ENCODE measurements at regions not wholly inside any gene's neighbourhood (a gene's known extent, or its start where the extent isn't known, plus 50 kb on each side); places are given as distances from the start of the nearest gene placed in this dataset.

- Histone ChIP-seq H3K27me3 (no peaks in the 10 kb centered on the region), H3K27ac (no peak overlapping the region), H3K4me1 (replicated peaks in 1 of 2) (no peaks in the 10 kb centered on the region), H3K36me3 (replicated peaks in 1 of 2) (no peaks in the 10 kb centered on the region), H3K4me3 (no peak overlapping the region), H3K9me3 (replicated peaks in 1 of 3) (no peaks in the 10 kb centered on the region)
- no peak for DNase-seq
- TF ChIP-seq CTCF (IDR thresholded peaks at IDR 0.05) (no peak), POLR2A (IDR thresholded peaks at IDR 0.05) (no peak)
- intact Hi-C loops (cut with DNase I) = no loop called here
- 86 to 95% (median 90%) methylated on average over 2 of the region's 2 CpGs for WGBS, 4 donors
Observed at GRCh38 chr3:95521396-95521795, 1293.0 kb upstream of the EPHA6 start.

- Histone ChIP-seq H3K9me3 (replicated peaks in 1 of 3) (no peaks in the 10 kb centered on the region), H3K4me3 (no peak overlapping the region), H3K4me1 (replicated peaks in 1 of 2) (no peaks in the 10 kb centered on the region), H3K27me3 (no peaks in the 10 kb centered on the region), H3K36me3 (replicated peaks in 1 of 2) (no peaks in the 10 kb centered on the region), H3K27ac (no peak overlapping the region)
- TF ChIP-seq POLR2A (IDR thresholded peaks at IDR 0.05) = no peak
- TF ChIP-seq CTCF (IDR thresholded peaks at IDR 0.05) = no peak
- WGBS, 4 donors = 75 to 91% (median 84%) methylated on average over 2 of the region's 2 CpGs
- intact Hi-C loops (cut with DNase I) = no loop called here
- DNase-seq = no peak
Observed at GRCh38 chr3:95522449-95522848, 1291.9 kb upstream of the EPHA6 start.

GRCh38 chr3:95539950-95540483 lies 1274.4 kb upstream of the EPHA6 start:
- Histone ChIP-seq H3K4me1 (replicated peaks in 1 of 2) (no peaks in the 10 kb centered on the region), H3K27ac (no peak overlapping the region), H3K9me3 (replicated peaks in 1 of 3) (no peaks in the 10 kb centered on the region), H3K27me3 (no peaks in the 10 kb centered on the region), H3K36me3 (replicated peaks in 1 of 2) (no peaks in the 10 kb centered on the region), H3K4me3 (no peak overlapping the region)
- TF ChIP-seq POLR2A (IDR thresholded peaks at IDR 0.05) (no peak), CTCF (IDR thresholded peaks at IDR 0.05) (no peak)
- DNase-seq = no peak
- intact Hi-C loops (cut with DNase I) = no loop called here

- 71 to 83% (median 81%) methylated on average over 1 of the region's 1 CpG for WGBS, 4 donors
- no peaks in the 10 kb centered on the region for H3K4me1 ChIP-seq (replicated peaks in 1 of 2)
- intact Hi-C loops (cut with DNase I) = no loop called here
- H3K27me3 ChIP-seq = no peaks in the 10 kb centered on the region
- no peak overlapping the region for H3K27ac ChIP-seq
- TF ChIP-seq CTCF (IDR thresholded peaks at IDR 0.05) (no peak), POLR2A (IDR thresholded peaks at IDR 0.05) (no peak)
- H3K4me3 ChIP-seq = no peak overlapping the region
- no peak for DNase-seq
- no peaks in the 10 kb centered on the region for H3K9me3 ChIP-seq (replicated peaks in 1 of 3)
- H3K36me3 ChIP-seq (replicated peaks in 1 of 2) = no peaks in the 10 kb centered on the region
Observed at GRCh38 chr3:95565502-95565901, 1248.9 kb upstream of the EPHA6 start.
